A549 (cell line): ENCODE measurements at regions not wholly inside any gene's neighbourhood (a gene's known extent, or its start where the extent isn't known, plus 50 kb on each side); places are given as distances from the start of the nearest gene placed in this dataset.

Experiments
- ATAC-seq, 2 experiments: fragments of 200-7000 bp in 1 of 2; fragments of >200 bp in 1 of 2; cut with Nextera tagmentation in 1 of 2; cut with Tn5 transposase in 1 of 2; 3 replicates each; pipeline versions ENCODE4 v1.8.0 to v1.9.1; 2018 to 2020; ENCODE audit warnings: mild to moderate bottlenecking in 1 of 2, moderate library complexity in 1 of 2
- CTCF ChIA-PET: fragments of 300-600 bp; sonication (Branson Sonifier 250); formaldehyde crosslinking; extraction: SDS; loops from one replicate; lab custom pipeline; 2021; ENCODE audit warnings: antibody characterized with exemption, inconsistent platforms; lab: Yijun Ruan, JAX
- POLR2A ChIA-PET: fragments of 350-600 bp; formaldehyde crosslinking; extraction: SDS; loops from one replicate; lab custom pipeline; 2021; ENCODE audit warnings: antibody characterized with exemption, inconsistent platforms; lab: Yijun Ruan, JAX
- DNase-seq, 2 experiments: peaks; one replicate each; pipeline versions ENCODE4 v3.0.0 to v3.0.0-alpha.2; 2011 to 2016; ENCODE audit warnings: low read depth in 1 of 2, low spot score in 1 of 2
- FAIRE-seq: peaks from 2 replicates; lab custom pipeline; 2011; peaks lifted over from hg19 to GRCh38; lab: Jason Lieb, UNC
- H3K27ac ChIP-seq, 2 experiments: fragments of >200 bp; sonication (Bioruptor Twin); formaldehyde crosslinking; 3 replicates each; pipeline ENCODE4 v1.5.1; 2016 to 2017
- H3K4me1 ChIP-seq: fragments of >200 bp; sonication (Bioruptor Twin); formaldehyde crosslinking; 3 replicates; pipeline ENCODE4 v1.6.1; 2016
- H3K4me2 ChIP-seq: fragments of >200 bp; sonication (Bioruptor Twin); formaldehyde crosslinking; 3 replicates; pipeline ENCODE4 v1.6.1; 2016
- H3K4me3 ChIP-seq: fragments of >200 bp; sonication (Bioruptor Twin); formaldehyde crosslinking; 3 replicates; pipeline ENCODE4 v1.5.1; 2016
- H3K9me3 ChIP-seq: fragments of >200 bp; sonication (Bioruptor Twin); formaldehyde crosslinking; 3 replicates; pipeline ENCODE4 v1.6.1; 2016
- ATOH8 ChIP-seq: fragments of 250-450 bp; sonication (Bioruptor Pico); IDR thresholded peaks from 2 replicates; pipeline ENCODE4 v1.5.0; 2020; ENCODE audit warnings: low read depth, mild to moderate bottlenecking, moderate library complexity
- CBX2 ChIP-seq: fragments of 200-600 bp; sonication (generic); IDR thresholded peaks from 2 replicates; pipeline ENCODE4 v1.6.1; 2016; ENCODE audit warnings: low read depth, mild to moderate bottlenecking, borderline replicate concordance
- CHD2 ChIP-seq: fragments of 150-350 bp; IDR thresholded peaks from 2 replicates; pipeline ENCODE4 v1.6.1; 2014; ENCODE audit warnings: low read length; ENCODE audit not compliant: partially characterized antibody
- EHMT2 ChIP-seq: fragments of 200-600 bp; sonication (generic); IDR thresholded peaks from 2 replicates; pipeline ENCODE4 v1.6.1; 2016; ENCODE audit warnings: antibody characterized with exemption, low read depth, mild to moderate bottlenecking, moderate library complexity
- ESRRA ChIP-seq: fragments of 150-350 bp; IDR thresholded peaks from 2 replicates; pipeline ENCODE4 v1.6.1; 2014; ENCODE audit warnings: mild to moderate bottlenecking, low read length, borderline replicate concordance
- FOSB ChIP-seq: fragments of 250-450 bp; sonication (Bioruptor Pico); IDR thresholded peaks from 2 replicates; pipeline ENCODE4 v1.5.0; 2020; ENCODE audit warnings: mild to moderate bottlenecking, moderate library complexity
- FOXS1 ChIP-seq: fragments of 250-450 bp; sonication (Bioruptor Pico); IDR thresholded peaks from 2 replicates; pipeline ENCODE4 v1.5.0; 2020; ENCODE audit warnings: mild to moderate bottlenecking, moderate library complexity
- GATA3 ChIP-seq: IDR thresholded peaks from 2 replicates; pipeline ENCODE4 v1.6.1; 2012; ENCODE audit warnings: borderline replicate concordance
- HEYL ChIP-seq: fragments of 250-450 bp; sonication (Bioruptor Pico); IDR thresholded peaks from 2 replicates; pipeline ENCODE4 v1.8.0; 2021; ENCODE audit warnings: mild to moderate bottlenecking, moderate library complexity
- HMGXB4 ChIP-seq: fragments of 250-450 bp; sonication (Bioruptor Pico); IDR thresholded peaks from 2 replicates; pipeline ENCODE4 v1.5.0; 2021; ENCODE audit warnings: mild to moderate bottlenecking, moderate library complexity, borderline replicate concordance
- HOXB5 ChIP-seq: fragments of 250-450 bp; sonication (Bioruptor Pico); IDR thresholded peaks from 2 replicates; pipeline ENCODE4 v1.5.0; 2020; ENCODE audit warnings: mild to moderate bottlenecking, moderate library complexity
- KDM1A ChIP-seq: fragments of 200-600 bp; sonication (generic); IDR thresholded peaks from 2 replicates; pipeline ENCODE4 v1.6.1; 2016; ENCODE audit warnings: low read depth, mild to moderate bottlenecking
- KDM5A ChIP-seq: fragments of 200-600 bp; sonication (generic); IDR thresholded peaks from 2 replicates; pipeline ENCODE4 v1.6.1; 2016; ENCODE audit warnings: antibody characterized with exemption, mild to moderate bottlenecking
- MAFK ChIP-seq: fragments of 450-650 bp; IDR thresholded peaks from 2 replicates; pipeline ENCODE4 v1.6.1; 2014; ENCODE audit not compliant: partially characterized antibody
- MAX ChIP-seq: IDR thresholded peaks from 2 replicates; pipeline ENCODE4 v1.6.1; 2012
- NFE2L2 ChIP-seq: fragments of 150-350 bp; conservative IDR thresholded peaks from 2 replicates; pipeline ENCODE4 v1.6.1; 2014; ENCODE audit warnings: low read length
- PHF8 ChIP-seq: fragments of 200-600 bp; sonication (generic); IDR thresholded peaks from 2 replicates; pipeline ENCODE4 v1.6.1; 2016; ENCODE audit warnings: low read depth, mild to moderate bottlenecking, antibody characterized with exemption, moderate library complexity, borderline replicate concordance
- POLR2A ChIP-seq: IDR thresholded peaks from 2 replicates; pipeline ENCODE4 v1.6.1; 2012; ENCODE audit warnings: mild to moderate bottlenecking, low read length
- RARB ChIP-seq: fragments of 250-450 bp; sonication (Bioruptor Pico); IDR thresholded peaks from 2 replicates; pipeline ENCODE4 v1.8.0; 2021; ENCODE audit warnings: mild to moderate bottlenecking, moderate library complexity
- RCOR1 ChIP-seq: fragments of 150-350 bp; IDR thresholded peaks from 2 replicates; pipeline ENCODE4 v1.6.1; 2014; ENCODE audit warnings: antibody characterized with exemption, low read length, low read depth
- SMC3 ChIP-seq: fragments of >200 bp; sonication (Bioruptor Twin); formaldehyde crosslinking; IDR thresholded peaks from 3 replicates; pipeline ENCODE4 v1.6.1; 2018; ENCODE audit warnings: inconsistent platforms
- TP53 ChIP-seq: fragments of 250-450 bp; sonication (Bioruptor Pico); IDR thresholded peaks from 2 replicates; pipeline ENCODE4 v1.5.0; 2021; ENCODE audit warnings: mild to moderate bottlenecking, moderate library complexity
- ZSCAN20 ChIP-seq: fragments of 250-450 bp; sonication (Bioruptor Pico); IDR thresholded peaks from 2 replicates; pipeline ENCODE4 v1.8.0; 2022; ENCODE audit warnings: mild to moderate bottlenecking, moderate library complexity
- WGBS: methylation state at CpG from one replicate; pipeline ENCODE4 v1.1.6; 2017; ENCODE audit errors: missing lambda C conversion rate; 5-methylcytosine and 5-hydroxymethylcytosine counted together
- TF ChIP-seq, protein P1 (sequence below): fragments of >200 bp; sonication (Bioruptor Twin); formaldehyde crosslinking; IDR thresholded peaks from 3 replicates; pipeline ENCODE4 v1.6.1; 2016

GRCh38 chr5:53287573-53287972 is 178.0 kb upstream of the MOCS2 start:
- DNase-seq (no peak), ATAC-seq (no peak), FAIRE-seq (no peak)
- CTCF ChIA-PET: interaction anchor here (1.1 to 1.3 kb wide), 3 partner anchors 13 to 69 kb away, joined by 3 to 5 read pairs (median 3); no protein-coding TSS in a partner anchor
- POLR2A ChIA-PET: no interaction called here
- H3K4me3 ChIP-seq: no peak overlapping the region
- H3K9me3 ChIP-seq: no peaks in the 10 kb centered on the region
- H3K4me2 ChIP-seq: no peak overlapping the region
- TF ChIP-seq PHF8 (no peak), CBX2 (no peak), RCOR1 (no peak), NFE2L2 (no peak), ZSCAN20 (CRISPR knock-in tag) (no peak), EHMT2 (no peak), TP53 (no peak), MAFK (no peak)
- H3K27ac ChIP-seq: no peak overlapping the region
- H3K4me1 ChIP-seq: no peaks in the 10 kb centered on the region

GRCh38 chr5:53288511-53288910 is 179.0 kb upstream of the MOCS2 start:
- DNase-seq: no peak
- ATAC-seq: no peak
- H3K4me3 ChIP-seq: no peak overlapping the region
- no peak overlapping the region for H3K27ac ChIP-seq
- no peak for FAIRE-seq
- CTCF ChIA-PET: interaction anchor here (1.1 to 1.3 kb wide), 2 partner anchors 14 to 68 kb away, joined by 3 read pairs; no protein-coding TSS in a partner anchor
- H3K4me1 ChIP-seq: no peaks in the 10 kb centered on the region
- H3K4me2 ChIP-seq: no peak overlapping the region
- no peaks in the 10 kb centered on the region for H3K9me3 ChIP-seq
- no peak for TF ChIP-seq KDM1A
- TF ChIP-seq CBX2: no peak
- no peak for TF ChIP-seq GATA3
- no peak for TF ChIP-seq SMC3
- no peak for TF ChIP-seq FOXS1 (CRISPR knock-in tag)
- TF ChIP-seq MAX: no peak
- TF ChIP-seq, protein P1, sequence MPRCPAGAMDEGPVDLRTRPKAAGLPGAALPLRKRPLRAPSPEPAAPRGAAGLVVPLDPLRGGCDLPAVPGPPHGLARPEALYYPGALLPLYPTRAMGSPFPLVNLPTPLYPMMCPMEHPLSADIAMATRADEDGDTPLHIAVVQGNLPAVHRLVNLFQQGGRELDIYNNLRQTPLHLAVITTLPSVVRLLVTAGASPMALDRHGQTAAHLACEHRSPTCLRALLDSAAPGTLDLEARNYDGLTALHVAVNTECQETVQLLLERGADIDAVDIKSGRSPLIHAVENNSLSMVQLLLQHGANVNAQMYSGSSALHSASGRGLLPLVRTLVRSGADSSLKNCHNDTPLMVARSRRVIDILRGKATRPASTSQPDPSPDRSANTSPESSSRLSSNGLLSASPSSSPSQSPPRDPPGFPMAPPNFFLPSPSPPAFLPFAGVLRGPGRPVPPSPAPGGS: no peak
- no peak for TF ChIP-seq CHD2
- no peak for TF ChIP-seq KDM5A
- TF ChIP-seq HEYL (CRISPR knock-in tag): no peak
- TF ChIP-seq ATOH8: no peak
- POLR2A ChIA-PET: no interaction called here

GRCh38 chr5:53291047-53291446 is 181.5 kb upstream of the MOCS2 start:
- H3K4me2 ChIP-seq: no peak overlapping the region
- DNase-seq: no peak
- CTCF ChIA-PET: interaction anchor here (0.5 to 1.7 kb wide), 4 partner anchors 15 to 240 kb away, joined by 3 to 4 read pairs (median 3); no protein-coding TSS in a partner anchor

More at GRCh38 chr5:53291047-53291446, 181.5 kb upstream of the MOCS2 start:
- Histone ChIP-seq H3K4me3 (no peak overlapping the region), H3K9me3 (no peaks in the 10 kb centered on the region), H3K4me1 (no peaks in the 10 kb centered on the region), H3K27ac (no peak overlapping the region)
- ATAC-seq: no peak
- WGBS: 55% methylated on average over 4 of the region's 4 CpGs
- no peak for FAIRE-seq
- POLR2A ChIA-PET: no interaction called here
- TF ChIP-seq KDM1A (no peak), HMGXB4 (CRISPR knock-in tag) (no peak), RARB (CRISPR knock-in tag) (no peak), ZSCAN20 (CRISPR knock-in tag) (no peak), SMC3 (no peak), FOSB (CRISPR knock-in tag) (no peak), HOXB5 (no peak), POLR2A (no peak), ESRRA (no peak)
- TF ChIP-seq, protein P1: no peak
